ENCODE measurements at regions not wholly inside any gene's neighbourhood (a gene's known extent, or its start where the extent isn't known, plus 50 kb on each side); places are given as distances from the start of the nearest gene placed in this dataset.
"Not testable (repeated sequence)": the region's sequence is repeated elsewhere in the genome, so short reads cannot be mapped to it uniquely, and the experiment has no call there.

- in situ Hi-C loops (cut with HindIII; ENCODE audit: low pct_ligation_motif_present, low pct_unique_long_range_greater_than_20kb, low sequenced_read_pairs): no loop called here
- no peak for DNase-seq
Measured at GRCh38 chr4:26033389-26033788, 119.4 kb downstream of the SMIM20 start.

DNA sequence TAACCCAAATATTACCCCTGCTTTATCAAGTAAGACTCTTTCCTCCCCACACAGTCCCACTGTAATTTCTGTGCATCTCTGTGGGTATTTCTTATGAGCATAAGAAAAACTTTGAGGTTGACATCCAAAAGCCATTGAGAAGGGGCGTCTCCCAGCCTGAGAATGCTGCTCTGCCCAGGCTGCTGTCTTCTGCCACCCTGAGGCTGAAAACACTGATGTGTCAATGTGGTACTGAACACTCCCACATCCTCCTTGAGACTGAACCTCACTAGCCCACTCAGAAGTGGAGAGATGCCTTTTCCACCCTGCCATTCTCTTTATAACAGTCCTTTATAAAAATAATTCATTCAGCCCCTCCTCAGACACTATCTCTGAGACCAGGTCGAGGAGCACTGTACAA is 120.8 kb downstream of the SMIM20 start:
- in situ Hi-C loops (cut with HindIII; ENCODE audit: low pct_ligation_motif_present, low pct_unique_long_range_greater_than_20kb, low sequenced_read_pairs): no loop called here
- DNase-seq: no peak

GRCh38 chr4:26035921-26036320 is 121.9 kb downstream of the SMIM20 start:
- no peak for DNase-seq
- in situ Hi-C loops (cut with HindIII; ENCODE audit: low pct_ligation_motif_present, low pct_unique_long_range_greater_than_20kb, low sequenced_read_pairs): no loop called here

DNA sequence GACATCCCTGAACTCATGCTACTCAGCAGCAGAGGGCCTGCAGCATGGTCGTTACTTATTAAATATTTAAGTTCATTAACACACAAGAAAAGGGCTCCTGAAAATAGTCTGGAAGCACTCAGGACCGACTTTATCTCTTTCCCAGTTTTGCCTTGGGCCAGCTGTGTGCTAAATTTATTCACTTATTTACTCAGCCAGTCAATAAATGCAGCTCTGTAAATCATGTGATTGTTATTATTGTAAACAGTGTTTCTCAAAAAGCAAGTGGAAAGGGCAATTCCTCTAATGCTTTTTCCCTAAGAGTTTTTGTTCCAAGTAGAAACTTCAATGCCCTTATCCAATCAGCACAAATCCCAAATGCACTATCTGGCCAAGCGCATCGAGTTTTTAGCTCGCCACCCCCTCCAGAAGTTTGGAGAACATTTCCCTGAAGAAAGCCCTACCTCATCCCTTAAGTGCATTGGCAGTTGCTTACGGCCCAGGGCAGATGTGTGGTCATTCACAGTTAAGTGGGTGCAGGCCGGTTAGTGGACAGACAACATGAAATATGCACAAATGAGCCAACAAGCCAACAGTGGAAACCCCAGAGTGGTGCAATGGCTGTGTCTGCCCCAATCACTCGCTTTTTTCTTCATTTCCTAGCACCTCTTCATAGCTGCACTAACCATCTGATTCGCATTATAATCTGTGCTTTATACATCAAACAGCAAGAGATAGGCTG is 125.8 kb downstream of the SMIM20 start:
- no peak for DNase-seq
- in situ Hi-C loops (cut with HindIII; ENCODE audit: low pct_ligation_motif_present, low pct_unique_long_range_greater_than_20kb, low sequenced_read_pairs): no loop called here

DNA sequence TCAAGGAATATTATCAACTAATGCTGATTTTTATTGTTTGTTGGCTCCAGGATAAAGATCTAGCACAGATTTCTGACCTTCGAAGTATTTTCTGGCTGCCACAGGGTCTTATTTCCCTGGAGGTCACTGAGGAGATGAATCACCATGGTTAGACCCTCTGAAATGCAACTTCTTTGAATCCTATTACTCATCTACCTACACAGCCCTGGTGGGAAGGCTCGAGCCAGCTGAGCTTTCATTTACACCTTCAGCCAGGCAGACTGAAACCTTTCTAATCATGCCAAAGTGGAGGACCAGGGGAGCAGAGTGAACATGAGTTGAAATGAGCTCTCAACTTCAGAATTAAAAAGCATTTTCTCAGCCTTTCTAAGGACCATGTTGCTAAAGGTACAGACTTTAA is 130.5 kb downstream of the SMIM20 start:
- in situ Hi-C loops (cut with HindIII; ENCODE audit: low pct_ligation_motif_present, low pct_unique_long_range_greater_than_20kb, low sequenced_read_pairs): no loop called here
- no peak for DNase-seq

GRCh38 chr4:26044983-26045382 is 131.0 kb downstream of the SMIM20 start:
- in situ Hi-C loops (cut with HindIII; ENCODE audit: low pct_ligation_motif_present, low pct_unique_long_range_greater_than_20kb, low sequenced_read_pairs): no loop called here
- DNase-seq: no peak

DNA sequence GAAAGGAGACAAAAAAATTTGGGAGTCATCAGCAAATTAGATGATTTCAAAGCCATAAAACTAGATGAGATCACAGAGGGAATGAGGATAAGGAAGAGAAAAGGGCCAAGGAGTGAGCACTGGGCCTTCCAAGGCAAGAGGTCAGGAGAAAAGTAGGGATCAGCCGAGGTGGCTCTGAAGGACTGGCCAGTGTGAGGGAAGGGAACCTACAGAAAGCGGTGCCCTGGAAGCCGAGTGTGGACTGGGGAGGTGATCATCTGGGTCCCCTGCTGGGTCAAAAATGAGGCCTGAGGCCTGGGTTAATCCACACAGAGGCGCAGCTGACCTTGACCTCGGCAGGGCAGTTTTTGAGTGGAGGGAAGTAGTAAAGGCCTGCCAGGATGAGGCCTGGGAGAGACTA is 133.8 kb downstream of the SMIM20 start:
- no peak for DNase-seq
- in situ Hi-C loops (cut with HindIII; ENCODE audit: low pct_ligation_motif_present, low pct_unique_long_range_greater_than_20kb, low sequenced_read_pairs): no loop called here

DNA sequence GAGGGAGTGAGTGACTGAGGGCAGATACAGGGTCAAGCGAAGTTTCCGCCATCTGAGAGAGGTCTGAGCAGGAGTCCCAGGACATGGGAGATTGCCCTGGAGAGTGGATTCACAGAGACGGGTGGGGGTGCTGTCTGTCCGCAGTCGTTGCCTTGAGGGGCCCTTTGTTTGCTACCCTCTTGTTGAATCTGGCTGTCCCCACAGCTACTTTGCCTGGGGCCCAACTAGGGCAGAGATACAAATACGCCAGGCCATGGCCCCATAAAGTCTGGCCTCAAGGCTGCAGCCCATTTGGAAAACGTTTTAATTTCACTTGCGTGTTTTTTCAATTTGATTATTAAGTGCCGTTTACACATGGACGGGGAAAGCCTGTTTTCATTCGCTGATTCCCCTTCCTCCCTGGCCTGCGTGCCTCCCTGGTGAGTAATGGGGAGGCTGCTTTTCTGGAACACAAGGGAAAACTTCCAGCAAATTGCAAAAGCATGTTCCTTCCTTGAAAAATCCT is 134.4 kb downstream of the SMIM20 start:
- in situ Hi-C loops (cut with HindIII; ENCODE audit: low pct_ligation_motif_present, low pct_unique_long_range_greater_than_20kb, low sequenced_read_pairs): no loop called here
- no peak for DNase-seq

DNA sequence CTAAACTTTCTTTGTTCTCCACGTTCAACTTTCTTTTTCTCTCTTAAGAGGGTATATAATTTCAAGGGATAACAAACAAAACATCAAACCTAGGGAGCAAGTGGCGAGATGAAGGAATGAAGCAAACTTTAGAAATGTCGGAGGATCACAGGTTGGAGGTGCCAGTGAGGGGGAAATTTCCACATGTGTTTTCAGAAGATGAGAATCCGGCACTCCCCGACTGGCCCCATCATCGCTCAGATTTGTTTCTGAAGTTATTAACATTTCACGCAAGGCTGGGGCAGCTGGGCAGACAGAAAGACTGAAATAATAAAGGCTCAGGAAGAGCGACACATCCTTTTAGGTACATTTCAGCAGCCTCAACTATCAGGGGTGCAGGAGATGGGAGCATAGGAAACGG is 134.9 kb downstream of the SMIM20 start:
- no peak for DNase-seq
- in situ Hi-C loops (cut with HindIII; ENCODE audit: low pct_ligation_motif_present, low pct_unique_long_range_greater_than_20kb, low sequenced_read_pairs): no loop called here

DNA sequence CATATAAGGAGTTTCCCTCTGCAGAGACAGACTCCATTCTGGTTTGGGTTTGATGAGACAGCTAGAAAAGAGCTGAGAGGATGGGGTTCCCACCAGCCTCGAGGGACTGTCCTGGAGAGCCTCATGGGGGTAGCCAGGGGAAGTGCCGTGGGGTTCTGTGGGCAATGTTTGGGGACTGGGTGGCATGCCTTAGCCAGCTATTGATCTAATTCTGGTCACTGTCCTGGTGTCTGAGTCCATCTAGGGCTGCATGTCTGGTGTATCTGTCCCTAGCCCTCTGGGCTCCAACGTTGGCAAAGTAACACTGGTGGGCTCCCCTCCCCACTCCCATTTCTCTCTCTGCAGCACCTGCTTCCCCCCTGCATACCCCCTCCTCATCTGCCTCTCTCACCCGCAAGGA is 135.4 kb downstream of the SMIM20 start:
- in situ Hi-C loops (cut with HindIII; ENCODE audit: low pct_ligation_motif_present, low pct_unique_long_range_greater_than_20kb, low sequenced_read_pairs): no loop called here
- DNase-seq: no peak

DNA sequence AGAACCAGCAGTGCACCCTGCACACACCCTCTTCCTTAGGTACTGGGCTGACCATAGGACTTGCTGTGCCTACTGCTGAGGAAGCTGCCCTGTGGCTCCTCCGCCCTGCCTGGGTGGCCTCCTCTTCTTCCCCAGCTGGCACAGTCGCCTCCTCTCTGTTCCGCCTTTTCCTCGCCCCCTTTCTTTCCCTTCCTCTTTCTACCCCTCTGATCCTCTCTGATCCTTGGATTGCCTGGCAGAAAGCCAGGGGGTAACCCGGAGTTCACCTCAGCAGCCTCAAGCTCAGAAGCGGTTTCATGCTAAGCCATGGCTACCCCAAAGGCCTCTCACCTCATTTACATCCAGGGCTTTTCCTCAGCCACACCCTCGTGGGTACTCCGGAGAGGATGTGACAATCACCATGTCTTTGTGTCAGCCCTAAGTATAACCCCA is 136.2 kb downstream of the SMIM20 start:
- no peak for DNase-seq
- in situ Hi-C loops (cut with HindIII; ENCODE audit: low pct_ligation_motif_present, low pct_unique_long_range_greater_than_20kb, low sequenced_read_pairs): no loop called here

DNA sequence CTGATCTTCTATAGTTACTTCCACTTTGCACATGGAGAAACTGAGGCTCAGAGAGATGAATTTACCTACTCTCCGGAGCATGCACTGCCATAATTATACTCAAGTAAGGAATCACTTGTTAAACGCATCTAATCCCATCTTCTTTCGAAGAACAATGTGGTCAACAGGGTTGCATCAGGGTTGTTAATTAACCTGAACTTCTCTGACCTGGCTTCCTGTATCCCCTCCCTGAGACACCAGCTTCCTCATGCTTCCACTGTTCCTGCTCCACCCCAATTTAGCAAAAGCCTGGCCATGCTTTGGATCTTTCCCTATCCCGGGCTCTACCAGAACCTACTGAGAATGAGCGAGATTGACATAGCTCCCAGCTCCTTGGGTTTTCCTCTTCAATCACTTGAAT is 136.7 kb downstream of the SMIM20 start:
- no peak for DNase-seq

GRCh38 chr4:26051240-26051639 is 137.2 kb downstream of the SMIM20 start:
- in situ Hi-C loops (cut with HindIII; ENCODE audit: low pct_ligation_motif_present, low pct_unique_long_range_greater_than_20kb, low sequenced_read_pairs): no loop called here

More for the DNA sequence above, 136.7 kb downstream of the SMIM20 start:
- in situ Hi-C loops (cut with HindIII; ENCODE audit: low pct_ligation_motif_present, low pct_unique_long_range_greater_than_20kb, low sequenced_read_pairs): no loop called here

GRCh38 chr4:26052663-26053541 is 138.9 kb downstream of the SMIM20 start:
- in situ Hi-C loops (cut with HindIII; ENCODE audit: low pct_ligation_motif_present, low pct_unique_long_range_greater_than_20kb, low sequenced_read_pairs): no loop called here
- no peak for DNase-seq

More at GRCh38 chr4:26051240-26051639, 137.2 kb downstream of the SMIM20 start:
- DNase-seq: no peak

DNA sequence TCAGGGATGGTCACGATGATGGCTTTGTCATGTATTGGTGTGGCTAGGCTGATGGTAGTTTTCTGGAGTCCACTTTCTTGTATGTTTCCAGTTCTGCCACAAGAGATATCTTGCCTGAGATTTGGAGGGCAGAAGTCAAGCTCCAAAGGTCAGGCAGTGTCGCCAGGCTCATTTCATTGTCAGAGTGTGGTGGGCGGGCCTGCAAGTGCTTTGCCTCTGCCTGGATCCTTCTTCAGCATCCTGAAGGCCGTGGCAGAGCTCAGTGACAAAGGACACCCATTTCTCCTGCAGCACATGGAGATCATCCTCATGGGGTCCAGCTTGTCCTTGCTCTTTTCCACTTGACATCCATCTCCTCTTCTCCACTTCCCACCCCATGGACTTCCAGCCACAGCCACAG is 139.7 kb downstream of the SMIM20 start:
- in situ Hi-C loops (cut with HindIII; ENCODE audit: low pct_ligation_motif_present, low pct_unique_long_range_greater_than_20kb, low sequenced_read_pairs): no loop called here
- no peak for DNase-seq

- no peak for DNase-seq
- in situ Hi-C loops (cut with HindIII; ENCODE audit: low pct_ligation_motif_present, low pct_unique_long_range_greater_than_20kb, low sequenced_read_pairs): no loop called here
Measured at GRCh38 chr4:26055855-26056254, 141.8 kb downstream of the SMIM20 start.

DNA sequence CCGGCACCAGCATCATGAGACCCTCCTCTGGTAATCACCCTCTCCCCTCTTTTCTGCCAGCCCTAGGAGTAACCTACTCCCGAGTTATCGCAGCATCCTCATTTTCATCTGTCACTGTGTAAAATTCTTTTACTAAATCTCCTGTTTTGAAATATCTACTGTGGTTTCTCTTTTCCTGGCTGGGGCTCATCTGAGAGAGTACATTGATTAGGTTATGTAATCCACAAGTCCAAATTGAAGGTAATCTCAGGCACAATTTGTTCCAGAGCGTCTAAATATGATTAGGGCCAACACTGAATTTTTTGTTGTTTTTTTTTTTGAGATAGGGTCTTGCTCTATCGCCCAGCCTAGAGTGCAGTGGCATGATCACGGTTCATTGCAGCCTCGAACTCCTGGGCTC is 142.4 kb downstream of the SMIM20 start:
- DNase-seq: no peak
- in situ Hi-C loops (cut with HindIII; ENCODE audit: low pct_ligation_motif_present, low pct_unique_long_range_greater_than_20kb, low sequenced_read_pairs): no loop called here

DNA sequence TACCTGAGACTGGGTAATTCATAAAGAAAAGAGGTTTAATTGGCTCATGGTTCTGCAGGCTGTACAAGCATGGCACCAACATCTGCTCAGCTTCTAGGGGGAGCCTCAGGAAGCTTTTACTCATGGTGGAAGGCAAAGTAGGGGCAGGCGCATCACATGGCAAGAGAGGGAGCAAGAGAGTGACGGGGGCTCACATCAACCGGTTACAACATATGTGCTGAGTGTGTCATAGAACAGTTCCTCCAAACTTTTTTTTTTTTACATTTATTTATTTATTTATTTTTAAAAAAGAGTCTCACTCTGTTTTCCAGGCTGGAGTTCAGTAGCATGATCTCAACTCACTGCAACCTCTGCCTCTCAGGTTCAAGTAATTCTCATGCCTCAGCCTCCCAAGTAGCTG is 143.8 kb downstream of the SMIM20 start:
- DNase-seq; in situ Hi-C loops (cut with HindIII; ENCODE audit: low pct_ligation_motif_present, low pct_unique_long_range_greater_than_20kb, low sequenced_read_pairs): not testable (repeated sequence)

- no peak for DNase-seq
- in situ Hi-C loops (cut with HindIII; ENCODE audit: low pct_ligation_motif_present, low pct_unique_long_range_greater_than_20kb, low sequenced_read_pairs): no loop called here
Measured at GRCh38 chr4:26058537-26058936, 144.5 kb downstream of the SMIM20 start.

All from ACHN (cell line).